LNCaP clone FGC (cell line): ENCODE measurements at regions not wholly inside any gene's neighbourhood (a gene's known extent, or its start where the extent isn't known, plus 50 kb on each side); places are given as distances from the start of the nearest gene placed in this dataset.

Experiments
- DNase-seq: peaks from one replicate; pipeline ENCODE4 v3.0.0-alpha.2; 2011; ENCODE audit warnings: low read depth
- H3K4me3 ChIP-seq: 2 replicates; pipeline ENCODE4 v1.5.1; 2011; ENCODE audit warnings: mild to moderate bottlenecking, low read depth, low read length, control low read depth
- TF ChIP-seq, protein P1 (sequence below): IDR thresholded peaks from 2 replicates; pipeline ENCODE4 v1.5.1; 2012; ENCODE audit warnings: mild to moderate bottlenecking; ENCODE audit not compliant: control insufficient read depth, insufficient read depth; ENCODE audit errors: extremely low read depth

DNA sequence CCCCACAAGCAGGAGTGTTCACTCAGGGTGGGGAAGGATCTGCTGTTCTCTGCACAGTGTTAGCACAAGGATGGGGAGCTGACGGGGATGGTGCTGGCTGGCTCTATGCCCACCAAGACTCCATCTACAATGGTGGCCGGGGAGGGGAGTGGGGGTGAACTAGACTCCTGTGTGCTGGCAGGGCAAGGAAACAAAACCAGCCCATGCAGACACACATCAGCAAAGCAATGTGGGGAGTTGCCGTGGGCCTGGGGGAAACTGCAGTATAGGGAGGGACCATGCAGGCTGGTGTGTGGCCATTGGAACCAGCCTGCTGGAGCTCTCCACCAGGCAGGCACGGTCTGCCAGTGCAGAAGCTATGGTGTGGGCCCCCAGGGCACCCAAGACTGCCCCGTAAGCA is 195.1 kb downstream of the PWWP3B start:
- TF ChIP-seq, protein P1, sequence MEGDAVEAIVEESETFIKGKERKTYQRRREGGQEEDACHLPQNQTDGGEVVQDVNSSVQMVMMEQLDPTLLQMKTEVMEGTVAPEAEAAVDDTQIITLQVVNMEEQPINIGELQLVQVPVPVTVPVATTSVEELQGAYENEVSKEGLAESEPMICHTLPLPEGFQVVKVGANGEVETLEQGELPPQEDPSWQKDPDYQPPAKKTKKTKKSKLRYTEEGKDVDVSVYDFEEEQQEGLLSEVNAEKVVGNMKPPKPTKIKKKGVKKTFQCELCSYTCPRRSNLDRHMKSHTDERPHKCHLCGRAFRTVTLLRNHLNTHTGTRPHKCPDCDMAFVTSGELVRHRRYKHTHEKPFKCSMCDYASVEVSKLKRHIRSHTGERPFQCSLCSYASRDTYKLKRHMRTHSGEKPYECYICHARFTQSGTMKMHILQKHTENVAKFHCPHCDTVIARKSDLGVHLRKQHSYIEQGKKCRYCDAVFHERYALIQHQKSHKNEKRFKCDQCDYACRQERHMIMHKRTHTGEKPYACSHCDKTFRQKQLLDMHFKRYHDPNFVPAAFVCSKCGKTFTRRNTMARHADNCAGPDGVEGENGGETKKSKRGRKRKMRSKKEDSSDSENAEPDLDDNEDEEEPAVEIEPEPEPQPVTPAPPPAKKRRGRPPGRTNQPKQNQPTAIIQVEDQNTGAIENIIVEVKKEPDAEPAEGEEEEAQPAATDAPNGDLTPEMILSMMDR = no peak
- no peak for DNase-seq
- H3K4me3 ChIP-seq = no peak overlapping the region

DNA sequence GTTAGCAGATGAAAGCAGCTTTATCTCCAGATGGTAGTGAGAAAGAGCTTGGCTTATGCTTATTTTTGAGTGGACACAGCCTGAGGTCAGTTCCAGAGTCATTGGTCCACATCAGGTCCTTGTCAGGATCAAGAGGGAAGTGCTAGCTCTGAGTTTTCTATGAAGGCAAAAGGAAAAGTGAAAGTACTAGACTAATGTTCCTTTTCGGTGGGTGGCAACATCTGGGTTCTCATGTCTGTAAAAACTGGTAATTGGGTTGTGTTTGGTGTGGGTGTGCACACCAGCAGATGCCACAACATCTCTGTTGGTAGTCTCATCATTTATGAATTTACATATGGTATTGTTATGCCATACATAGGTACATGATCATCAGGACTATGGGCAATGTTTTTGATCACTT is 210.5 kb downstream of the PWWP3B start:
- DNase-seq = no peak
- no peak overlapping the region for H3K4me3 ChIP-seq
- TF ChIP-seq, protein P1 = no peak

DNA sequence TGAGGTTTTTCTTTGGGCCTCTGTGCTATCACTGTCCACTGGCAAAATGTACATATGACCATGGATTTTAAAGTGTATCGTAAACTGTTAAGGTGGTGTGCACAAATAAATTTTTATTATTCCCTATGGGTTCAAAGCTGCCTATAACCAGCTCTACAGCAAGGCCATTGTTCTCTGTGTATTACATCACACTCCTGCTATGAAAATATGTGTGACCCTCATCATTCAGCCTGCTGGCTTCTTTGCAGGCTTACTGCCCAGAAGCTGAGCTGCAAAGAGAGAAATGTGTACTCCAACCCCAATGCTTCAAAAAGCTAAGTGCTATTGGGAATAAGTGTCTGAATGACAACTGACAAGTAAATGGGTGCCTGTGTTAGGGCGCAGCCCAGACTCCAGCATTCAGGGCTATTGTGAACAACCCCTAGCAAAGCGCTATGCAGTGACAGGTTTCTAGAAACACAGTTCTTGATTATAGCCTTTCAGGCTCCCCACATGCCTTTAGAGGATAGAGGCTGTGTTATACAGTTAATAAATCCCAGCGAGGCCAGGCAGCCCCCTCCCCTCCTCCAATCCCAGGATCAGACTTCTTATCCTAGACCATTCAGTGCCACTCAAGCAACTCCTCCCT is 220.4 kb upstream of the RADX start:
- no peak overlapping the region for H3K4me3 ChIP-seq
- TF ChIP-seq, protein P1 = no peak
- DNase-seq = no peak

DNA sequence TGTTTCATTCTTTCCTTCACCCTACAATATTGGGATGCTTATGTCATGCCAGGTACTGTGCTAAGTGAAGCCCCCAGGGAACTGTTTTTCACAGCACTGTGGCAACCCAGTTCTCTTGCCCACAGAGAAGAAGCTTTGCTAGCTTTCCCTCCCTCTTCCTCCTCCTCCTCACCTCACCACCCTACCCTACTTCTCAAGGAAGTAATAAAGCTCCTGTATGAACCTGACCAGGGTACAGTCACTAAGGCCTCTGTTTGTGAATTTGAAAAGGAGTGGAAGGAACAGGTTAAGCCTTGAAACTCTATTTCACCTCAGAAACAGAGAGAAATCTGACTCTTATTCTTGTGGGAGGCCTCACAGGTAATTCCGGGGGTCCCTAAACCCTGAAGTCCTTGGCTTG is 219.4 kb upstream of the RADX start:
- DNase-seq = no peak
- TF ChIP-seq, protein P1 = no peak
- no peak overlapping the region for H3K4me3 ChIP-seq

DNA sequence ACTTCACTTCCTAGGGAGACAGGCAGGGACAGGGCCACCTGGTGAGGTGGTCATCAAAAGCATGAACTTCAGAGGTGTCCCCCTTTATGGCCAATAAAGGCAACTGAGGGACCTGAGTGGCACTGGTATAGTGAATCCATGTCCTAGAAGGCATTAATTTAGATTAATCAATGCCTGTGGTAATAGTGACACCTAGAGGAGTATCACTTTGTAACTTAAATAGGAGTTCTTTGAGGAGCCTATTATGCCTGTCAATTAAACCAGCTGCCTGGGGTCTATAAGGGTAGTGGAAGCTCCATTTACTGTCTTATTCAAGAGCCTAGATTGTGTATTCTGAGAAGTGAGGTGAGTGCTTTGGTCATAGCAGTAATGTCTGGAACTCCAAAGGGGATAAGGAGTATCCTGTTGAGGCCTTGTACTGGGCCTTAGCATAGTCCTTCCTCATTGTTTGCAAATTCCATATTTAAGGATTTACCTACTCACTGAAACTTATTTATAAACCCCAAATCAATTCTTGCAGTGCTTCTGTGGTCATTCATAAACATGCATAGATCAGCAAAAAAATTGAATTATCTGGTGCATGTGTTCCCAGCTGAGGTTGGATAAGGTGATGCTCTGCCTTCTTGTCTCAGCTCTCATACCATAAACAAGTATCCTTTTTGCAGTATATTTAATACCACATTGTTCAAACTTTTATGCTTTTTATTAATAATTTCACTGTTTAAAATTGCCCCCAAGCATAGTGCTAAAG is 213.8 kb upstream of the RADX start:
- no peak overlapping the region for H3K4me3 ChIP-seq
- no peak for DNase-seq
- TF ChIP-seq, protein P1 = peak; percentile 42

DNA sequence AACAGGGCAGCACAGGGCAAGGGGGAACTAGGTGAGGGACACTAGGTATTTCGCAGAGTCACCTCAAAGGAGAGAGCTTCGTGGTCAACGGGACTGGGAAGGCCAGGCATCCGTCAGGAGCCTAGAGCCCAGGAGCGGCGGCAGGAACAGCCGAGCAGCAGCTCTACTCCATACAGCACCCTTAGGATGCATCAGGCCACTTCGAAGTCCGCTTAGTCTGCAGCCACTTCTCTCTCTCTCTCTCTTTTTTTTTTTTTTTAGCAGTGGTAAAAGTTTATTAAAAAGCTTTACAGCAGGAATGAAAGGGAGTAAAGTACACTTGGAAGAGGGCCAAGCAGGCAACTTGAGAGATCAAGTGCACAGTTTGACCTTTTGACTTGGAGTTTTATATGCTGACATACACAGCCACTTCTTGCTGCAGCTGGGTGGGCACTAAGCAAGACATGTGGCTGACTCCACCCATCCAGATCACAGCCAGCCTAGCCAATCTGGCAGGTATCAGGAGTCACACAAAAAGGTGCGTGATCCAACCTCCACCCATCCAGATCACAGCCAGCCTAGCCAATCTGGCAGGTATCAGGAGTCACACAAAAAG is 209.7 kb upstream of the RADX start:
- TF ChIP-seq, protein P1 = no peak
- DNase-seq = no peak
- H3K4me3 ChIP-seq = no peak overlapping the region
